ENCODE measurements at regions not wholly inside any gene's neighbourhood (a gene's known extent, or its start where the extent isn't known, plus 50 kb on each side); places are given as distances from the start of the nearest gene placed in this dataset.

DNA sequence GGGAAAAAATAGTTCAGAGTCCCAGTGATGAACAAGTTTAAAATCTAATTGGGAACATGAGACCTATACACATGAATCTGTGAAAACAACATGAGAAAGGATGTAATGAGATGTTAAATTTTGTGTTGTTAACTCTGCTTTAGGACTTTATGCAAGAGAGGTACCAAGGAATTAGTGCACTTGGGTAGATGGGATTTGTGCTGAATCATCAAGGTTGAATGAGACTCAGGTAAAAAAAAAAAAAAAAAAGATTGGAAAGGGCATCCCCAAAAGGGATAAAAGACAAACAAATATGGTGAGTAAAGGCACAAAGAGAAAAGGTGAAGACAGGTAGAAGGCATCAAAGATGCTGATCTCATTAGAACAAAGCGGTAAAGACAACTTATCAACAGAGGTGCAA is 644.4 kb downstream of the CBLN4 start:
- TF ChIP-seq, protein P1, sequence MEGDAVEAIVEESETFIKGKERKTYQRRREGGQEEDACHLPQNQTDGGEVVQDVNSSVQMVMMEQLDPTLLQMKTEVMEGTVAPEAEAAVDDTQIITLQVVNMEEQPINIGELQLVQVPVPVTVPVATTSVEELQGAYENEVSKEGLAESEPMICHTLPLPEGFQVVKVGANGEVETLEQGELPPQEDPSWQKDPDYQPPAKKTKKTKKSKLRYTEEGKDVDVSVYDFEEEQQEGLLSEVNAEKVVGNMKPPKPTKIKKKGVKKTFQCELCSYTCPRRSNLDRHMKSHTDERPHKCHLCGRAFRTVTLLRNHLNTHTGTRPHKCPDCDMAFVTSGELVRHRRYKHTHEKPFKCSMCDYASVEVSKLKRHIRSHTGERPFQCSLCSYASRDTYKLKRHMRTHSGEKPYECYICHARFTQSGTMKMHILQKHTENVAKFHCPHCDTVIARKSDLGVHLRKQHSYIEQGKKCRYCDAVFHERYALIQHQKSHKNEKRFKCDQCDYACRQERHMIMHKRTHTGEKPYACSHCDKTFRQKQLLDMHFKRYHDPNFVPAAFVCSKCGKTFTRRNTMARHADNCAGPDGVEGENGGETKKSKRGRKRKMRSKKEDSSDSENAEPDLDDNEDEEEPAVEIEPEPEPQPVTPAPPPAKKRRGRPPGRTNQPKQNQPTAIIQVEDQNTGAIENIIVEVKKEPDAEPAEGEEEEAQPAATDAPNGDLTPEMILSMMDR (IDR thresholded peaks at IDR 0.05): no peak
- no peak for TF ChIP-seq EZH2 (IDR thresholded peaks at IDR 0.05; ENCODE audit: borderline replicate concordance, insufficient read depth, low read depth, low read length, poor library complexity, severe bottlenecking)
